ENCODE measurements at regions not wholly inside any gene's neighbourhood (a gene's known extent, or its start where the extent isn't known, plus 50 kb on each side); places are given as distances from the start of the nearest gene placed in this dataset.

DNA sequence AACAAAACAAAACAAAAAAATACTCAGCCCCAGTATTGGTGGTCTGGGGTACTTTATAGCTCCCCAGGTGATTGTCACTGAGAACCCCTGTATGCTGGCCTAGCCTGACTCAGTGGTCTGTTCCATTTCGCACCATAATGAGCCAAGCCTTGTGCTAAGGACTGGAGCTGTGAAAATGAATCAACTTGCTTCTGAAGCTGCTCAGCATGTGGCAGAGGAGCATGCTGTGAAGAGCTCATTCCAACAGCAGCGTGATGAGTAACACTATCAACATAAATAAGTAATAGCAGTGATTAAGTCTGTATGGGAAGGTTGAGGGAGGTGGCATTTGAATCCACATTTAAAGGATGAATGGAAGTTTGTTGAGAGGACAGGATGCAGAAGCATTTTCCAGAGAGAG, 67.2 kb upstream of the ATL2 start:
- ChIA-PET POLR2A (no interaction called here), CTCF (no interaction called here)
- Histone ChIP-seq H3K27me3 (replicated peaks; ENCODE audit: control insufficient read depth, insufficient read depth, low read length) (no peaks in the 10 kb centered on the region), H3K36me3 (ENCODE audit: control insufficient read depth, insufficient read depth, low read length) (no peaks in the 10 kb centered on the region), H3K4me3 (ENCODE audit: low read depth, low read length) (no peak overlapping the region), H3K4me1 (peaks cover 15% of the 10 kb centered on the region; the same call in 1 of the 2 replicates), H3K9me3 (no peaks in the 10 kb centered on the region)
- Mint-ChIP-seq H3K36me3 (ENCODE audit: insufficient read depth, unreplicated experiment) (no peaks in the 10 kb centered on the region), H3K9me3 (ENCODE audit: unreplicated experiment) (no peaks in the 10 kb centered on the region), H3K4me3 (ENCODE audit: unreplicated experiment) (no peak overlapping the region), H3K27me3 (ENCODE audit: insufficient read depth, unreplicated experiment) (no peaks in the 10 kb centered on the region), H3K4me1 (ENCODE audit: low read depth, unreplicated experiment) (peaks cover 11% of the 10 kb centered on the region), H3K27ac (ENCODE audit: unreplicated experiment) (no peak overlapping the region)
- BruUV-seq (replicated peaks), result no TSS peak
- no peak for DNase-seq
- intact Hi-C loops (cut with micrococcal nuclease; ENCODE audit: unreplicated experiment), result no loop called here
- TF ChIP-seq, protein P1, sequence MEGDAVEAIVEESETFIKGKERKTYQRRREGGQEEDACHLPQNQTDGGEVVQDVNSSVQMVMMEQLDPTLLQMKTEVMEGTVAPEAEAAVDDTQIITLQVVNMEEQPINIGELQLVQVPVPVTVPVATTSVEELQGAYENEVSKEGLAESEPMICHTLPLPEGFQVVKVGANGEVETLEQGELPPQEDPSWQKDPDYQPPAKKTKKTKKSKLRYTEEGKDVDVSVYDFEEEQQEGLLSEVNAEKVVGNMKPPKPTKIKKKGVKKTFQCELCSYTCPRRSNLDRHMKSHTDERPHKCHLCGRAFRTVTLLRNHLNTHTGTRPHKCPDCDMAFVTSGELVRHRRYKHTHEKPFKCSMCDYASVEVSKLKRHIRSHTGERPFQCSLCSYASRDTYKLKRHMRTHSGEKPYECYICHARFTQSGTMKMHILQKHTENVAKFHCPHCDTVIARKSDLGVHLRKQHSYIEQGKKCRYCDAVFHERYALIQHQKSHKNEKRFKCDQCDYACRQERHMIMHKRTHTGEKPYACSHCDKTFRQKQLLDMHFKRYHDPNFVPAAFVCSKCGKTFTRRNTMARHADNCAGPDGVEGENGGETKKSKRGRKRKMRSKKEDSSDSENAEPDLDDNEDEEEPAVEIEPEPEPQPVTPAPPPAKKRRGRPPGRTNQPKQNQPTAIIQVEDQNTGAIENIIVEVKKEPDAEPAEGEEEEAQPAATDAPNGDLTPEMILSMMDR (IDR thresholded peaks at IDR 0.05; ENCODE audit: insufficient read depth in 1 of 2, low read depth in 1 of 2, low read length in 1 of 2, severe bottlenecking in 1 of 2, unreplicated experiment in 1 of 2), result no peak

DNA sequence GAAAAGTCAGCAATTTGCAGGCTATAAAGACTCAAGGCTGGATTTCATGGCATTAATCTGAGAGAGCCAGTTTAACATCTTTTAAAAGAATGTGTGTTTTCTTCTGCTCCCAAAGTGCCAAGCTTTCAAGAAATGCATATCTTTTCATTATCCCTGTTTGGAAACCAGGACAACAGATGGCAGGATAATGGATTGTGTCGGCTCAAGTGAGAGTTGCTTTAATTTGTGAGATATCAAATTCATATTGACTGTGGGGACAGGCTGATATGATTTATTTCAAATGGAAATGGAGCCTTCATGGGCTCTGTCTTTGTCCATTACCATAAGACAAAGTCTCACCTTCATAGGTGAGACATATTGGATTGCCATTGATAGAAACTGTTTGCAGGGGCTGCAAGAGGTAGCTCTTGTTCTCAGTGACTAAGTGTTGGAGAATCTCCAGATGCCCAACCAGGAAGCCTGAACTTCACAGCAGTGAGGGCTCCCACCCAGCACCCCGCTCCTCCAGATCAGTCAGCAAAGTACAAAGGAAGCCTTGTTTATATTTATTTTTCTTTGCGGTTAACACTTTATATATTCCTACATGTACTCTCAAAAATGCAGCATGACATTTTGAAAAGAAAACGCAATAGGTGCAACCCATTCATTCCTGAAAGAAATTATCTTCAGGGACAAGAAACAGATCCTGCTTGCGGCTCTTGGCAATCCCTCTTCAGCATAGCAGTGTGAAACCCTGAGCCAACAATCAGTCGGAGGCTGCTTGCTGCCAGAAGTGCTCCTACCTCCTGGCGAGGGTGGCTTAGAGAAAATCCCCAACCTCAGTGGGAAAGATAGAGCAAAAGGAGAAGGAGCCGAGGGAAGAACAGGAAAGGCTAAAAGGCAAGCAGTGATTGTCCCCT, 65.8 kb upstream of the ATL2 start:
- Mint-ChIP-seq H3K27me3 (ENCODE audit: insufficient read depth, unreplicated experiment) (no peaks in the 10 kb centered on the region), H3K27ac (ENCODE audit: unreplicated experiment) (no peak overlapping the region), H3K4me1 (ENCODE audit: low read depth, unreplicated experiment) (peaks cover 21% of the 10 kb centered on the region), H3K4me3 (ENCODE audit: unreplicated experiment) (no peak overlapping the region), H3K36me3 (ENCODE audit: insufficient read depth, unreplicated experiment) (no peaks in the 10 kb centered on the region), H3K9me3 (ENCODE audit: unreplicated experiment) (no peaks in the 10 kb centered on the region)
- TF ChIP-seq, protein P1 (IDR thresholded peaks at IDR 0.05; ENCODE audit: insufficient read depth in 1 of 2, low read depth in 1 of 2, low read length in 1 of 2, severe bottlenecking in 1 of 2, unreplicated experiment in 1 of 2), result no peak
- no peaks in the 10 kb centered on the region for H3K36me3 ChIP-seq (ENCODE audit: control insufficient read depth, insufficient read depth, low read length)
- no peak for DNase-seq
- H3K4me3 ChIP-seq (ENCODE audit: low read depth, low read length), result no peak overlapping the region
- intact Hi-C loops (cut with micrococcal nuclease; ENCODE audit: unreplicated experiment), result no loop called here
- ChIA-PET CTCF (no interaction called here), POLR2A (no interaction called here)
- H3K4me1 ChIP-seq, result peaks cover 26% of the 10 kb centered on the region
- no TSS peak for BruUV-seq (replicated peaks)
- H3K27me3 ChIP-seq (replicated peaks; ENCODE audit: control insufficient read depth, insufficient read depth, low read length), result no peaks in the 10 kb centered on the region
- H3K9me3 ChIP-seq, result no peaks in the 10 kb centered on the region

DNA sequence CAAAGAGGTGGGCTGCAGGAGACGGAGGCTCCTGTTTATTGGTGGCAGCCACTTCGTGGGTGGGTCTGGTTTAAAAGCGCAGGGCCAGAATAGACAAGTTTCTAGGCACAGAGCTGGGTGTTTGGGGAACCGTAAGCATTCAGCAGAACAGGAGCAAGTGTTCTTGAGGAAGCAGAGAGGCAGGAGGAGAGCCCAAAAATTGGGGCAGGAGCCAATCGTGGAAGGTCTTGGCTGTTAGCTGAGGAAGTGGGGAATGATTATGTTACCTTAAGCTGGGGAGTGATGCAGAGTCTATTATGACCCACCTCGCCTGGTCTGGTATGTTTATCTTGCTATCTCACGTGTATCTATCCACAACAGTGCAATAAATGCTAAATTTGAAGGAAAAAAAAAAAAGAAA, 64.3 kb upstream of the ATL2 start:
- ChIA-PET POLR2A (no interaction called here), CTCF (no interaction called here)
- H3K4me1 ChIP-seq, result peaks cover 27% of the 10 kb centered on the region
- Mint-ChIP-seq H3K9me3 (ENCODE audit: unreplicated experiment) (no peaks in the 10 kb centered on the region), H3K4me3 (ENCODE audit: unreplicated experiment) (no peak overlapping the region), H3K27me3 (ENCODE audit: insufficient read depth, unreplicated experiment) (no peaks in the 10 kb centered on the region), H3K36me3 (ENCODE audit: insufficient read depth, unreplicated experiment) (no peaks in the 10 kb centered on the region), H3K4me1 (ENCODE audit: low read depth, unreplicated experiment) (peaks cover 21% of the 10 kb centered on the region), H3K27ac (ENCODE audit: unreplicated experiment) (no peak overlapping the region)
- BruUV-seq (replicated peaks), result no TSS peak
- intact Hi-C loops (cut with micrococcal nuclease; ENCODE audit: unreplicated experiment), result no loop called here
- H3K4me3 ChIP-seq (ENCODE audit: low read depth, low read length), result no peak overlapping the region
- H3K27me3 ChIP-seq (replicated peaks; ENCODE audit: control insufficient read depth, insufficient read depth, low read length), result no peaks in the 10 kb centered on the region
- no peak for DNase-seq
- TF ChIP-seq, protein P1 (IDR thresholded peaks at IDR 0.05; ENCODE audit: insufficient read depth in 1 of 2, low read depth in 1 of 2, low read length in 1 of 2, severe bottlenecking in 1 of 2, unreplicated experiment in 1 of 2), result no peak
- H3K36me3 ChIP-seq (ENCODE audit: control insufficient read depth, insufficient read depth, low read length), result no peaks in the 10 kb centered on the region
- no peaks in the 10 kb centered on the region for H3K9me3 ChIP-seq

Data from Caco-2 (cell line).